ENCODE measurements at regions not wholly inside any gene's neighbourhood (a gene's known extent, or its start where the extent isn't known, plus 50 kb on each side); places are given as distances from the start of the nearest gene placed in this dataset.

GRCh38 chr13:107076801-107077200 is 508.9 kb upstream of the ARGLU1 start:
- no peak for DNase-seq

GRCh38 chr13:107075576-107075975 is 507.6 kb upstream of the ARGLU1 start:
- DNase-seq, result no peak

- no peak for DNase-seq
Observed at GRCh38 chr13:107070792-107071191, 502.9 kb upstream of the ARGLU1 start.

GRCh38 chr13:107069108-107069776 is 501.3 kb upstream of the ARGLU1 start:
- DNase-seq, result no peak

- no peak for DNase-seq
Observed at GRCh38 chr13:107067381-107067780, 499.4 kb upstream of the ARGLU1 start.

GRCh38 chr13:107066355-107066754 is 498.4 kb upstream of the ARGLU1 start:
- DNase-seq, result no peak

- DNase-seq, result no peak
Observed at GRCh38 chr13:107065036-107065435, 497.1 kb upstream of the ARGLU1 start.

- no peak for DNase-seq
Observed at GRCh38 chr13:107057028-107057631, 489.2 kb upstream of the ARGLU1 start.

- no peak for DNase-seq
Observed at GRCh38 chr13:107043021-107043956, 475.4 kb upstream of the ARGLU1 start.

- no peak for DNase-seq
Observed at GRCh38 chr13:107035778-107036177, 467.8 kb upstream of the ARGLU1 start.

- DNase-seq, result no peak
Observed at GRCh38 chr13:107035186-107035585, 467.2 kb upstream of the ARGLU1 start.

GRCh38 chr13:107034236-107034872 is 466.4 kb upstream of the ARGLU1 start:
- DNase-seq, result no peak

GRCh38 chr13:107031716-107032115 is 463.8 kb upstream of the ARGLU1 start:
- DNase-seq, result no peak

- no peak for DNase-seq
Observed at GRCh38 chr13:107028751-107029150, 460.8 kb upstream of the ARGLU1 start.

GRCh38 chr13:107025991-107026390 is 458.1 kb upstream of the ARGLU1 start:
- no peak for DNase-seq

- DNase-seq, result no peak
Observed at GRCh38 chr13:107023335-107023734, 455.4 kb upstream of the ARGLU1 start.

- DNase-seq, result no peak
Observed at GRCh38 chr13:107020393-107020792, 452.5 kb upstream of the ARGLU1 start.

- DNase-seq, result no peak
Observed at GRCh38 chr13:107018285-107018684, 450.3 kb upstream of the ARGLU1 start.

- no peak for DNase-seq
Observed at GRCh38 chr13:107006661-107007060, 438.7 kb upstream of the ARGLU1 start.

- DNase-seq, result no peak
Observed at GRCh38 chr13:107005577-107005976, 437.6 kb upstream of the ARGLU1 start.

GRCh38 chr13:107003911-107004310 is 436.0 kb upstream of the ARGLU1 start:
- DNase-seq, result no peak

- no peak for DNase-seq
Observed at GRCh38 chr13:106998664-106999063, 430.7 kb upstream of the ARGLU1 start.

GRCh38 chr13:106997696-106998095 is 429.8 kb upstream of the ARGLU1 start:
- DNase-seq, result no peak
